Stimulated activated CD4-positive, alpha-beta T cell treated with anti-CD3 and anti-CD28 coated beads, Interleukin-4, amount 100 ng/mL, for 4 hours (primary cell): ENCODE measurements at regions not wholly inside any gene's neighbourhood (a gene's known extent, or its start where the extent isn't known, plus 50 kb on each side); places are given as distances from the start of the nearest gene placed in this dataset.
"Not testable (repeated sequence)": the region's sequence is repeated elsewhere in the genome, so short reads cannot be mapped to it uniquely, and the experiment has no call there.

Source experiments
- DNase-seq, 2 experiments: peaks; one replicate each; pipeline ENCODE4 v3.0.0-alpha.2; 2020

DNA sequence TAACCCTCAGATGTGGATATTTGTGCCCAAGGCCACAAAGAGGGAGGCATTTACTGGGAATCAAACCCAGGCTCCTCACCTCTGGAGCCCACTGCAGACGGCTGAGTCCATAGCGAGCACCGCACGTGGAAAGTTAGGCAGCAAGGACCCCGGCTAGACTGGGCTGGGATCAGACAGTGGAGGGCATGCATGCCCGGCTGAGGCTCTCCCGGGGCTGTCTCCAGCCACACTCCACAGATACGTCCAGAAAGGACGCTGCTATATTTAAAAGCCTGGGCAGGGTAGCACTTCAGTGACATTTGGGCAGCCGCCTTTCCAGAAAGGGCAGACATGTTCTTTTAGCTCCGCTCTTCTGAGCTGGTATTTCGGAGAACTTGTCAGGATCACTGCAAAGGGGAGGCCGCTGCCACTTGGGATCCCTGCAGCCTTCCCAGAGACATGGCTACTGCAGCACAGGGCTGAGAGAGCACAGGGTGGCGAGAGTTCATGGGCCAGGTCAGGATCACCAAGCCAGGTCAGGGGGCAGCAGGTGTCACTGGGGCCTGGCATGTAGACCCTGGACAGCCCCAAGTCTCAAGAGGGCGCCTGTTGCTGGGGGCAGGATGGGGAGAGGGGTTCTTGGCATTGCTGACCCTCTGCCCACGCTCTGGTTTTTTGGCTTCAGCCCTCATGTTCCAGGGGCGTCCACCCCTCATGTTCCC lies 121.7 kb downstream of the PHETA1 start:
- DNase-seq, result no peak

GRCh38 chr12:111246477-111247011 lies 122.4 kb downstream of the PHETA1 start:
- no peak for DNase-seq

GRCh38 chr12:111245701-111246476 lies 123.0 kb downstream of the PHETA1 start:
- no peak for DNase-seq

- DNase-seq, result no peak
Measured at GRCh38 chr12:111244673-111245072, 124.2 kb downstream of the PHETA1 start.

GRCh38 chr12:111242817-111243216 lies 126.1 kb downstream of the PHETA1 start:
- DNase-seq, result not testable (repeated sequence)

- no peak for DNase-seq
Measured at GRCh38 chr12:111242184-111242583, 126.7 kb downstream of the PHETA1 start.

DNA sequence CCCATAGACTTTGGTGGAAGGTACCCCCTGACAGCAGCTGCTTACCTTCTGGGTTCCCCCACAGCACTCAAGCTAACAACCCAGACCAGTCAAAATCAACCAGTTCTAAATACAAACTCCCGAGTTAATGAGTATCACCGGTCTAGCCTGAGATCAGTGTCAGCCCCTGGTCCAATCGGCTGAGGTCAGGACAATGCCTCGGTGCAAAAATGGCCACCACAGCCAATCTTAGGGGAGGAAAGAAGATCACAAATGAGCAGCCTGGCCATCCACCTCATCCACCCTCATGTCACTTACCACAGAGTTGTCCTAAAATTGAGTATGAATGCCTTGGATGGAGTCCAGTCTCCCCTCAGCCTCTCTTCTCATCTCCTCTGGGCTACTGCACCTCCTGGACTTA lies 128.5 kb downstream of the PHETA1 start:
- no peak for DNase-seq

GRCh38 chr12:111239235-111239634 lies 129.7 kb downstream of the PHETA1 start:
- no peak for DNase-seq

GRCh38 chr12:111238075-111238734 lies 130.7 kb downstream of the PHETA1 start:
- no peak for DNase-seq

DNA sequence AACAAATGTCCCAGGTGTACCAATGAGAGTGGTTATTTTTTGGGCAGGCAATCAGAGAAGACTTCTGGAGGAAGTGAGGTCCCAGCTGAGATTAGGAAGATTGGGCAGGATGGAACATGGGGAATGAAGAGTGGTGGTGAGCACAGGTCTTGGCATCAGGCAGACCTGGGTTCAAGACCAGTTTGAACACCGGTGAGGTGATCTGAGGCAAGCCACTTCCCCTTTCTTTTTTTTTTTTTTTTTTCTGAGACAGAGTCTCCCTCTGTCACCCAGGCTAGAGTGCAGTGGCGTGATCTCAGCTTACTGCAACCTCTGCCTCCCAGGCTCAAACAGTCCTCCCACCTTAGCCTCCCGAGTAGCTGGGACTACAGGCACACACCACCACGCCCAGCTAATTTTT lies 134.4 kb downstream of the PHETA1 start:
- DNase-seq, result not testable (repeated sequence)

DNA sequence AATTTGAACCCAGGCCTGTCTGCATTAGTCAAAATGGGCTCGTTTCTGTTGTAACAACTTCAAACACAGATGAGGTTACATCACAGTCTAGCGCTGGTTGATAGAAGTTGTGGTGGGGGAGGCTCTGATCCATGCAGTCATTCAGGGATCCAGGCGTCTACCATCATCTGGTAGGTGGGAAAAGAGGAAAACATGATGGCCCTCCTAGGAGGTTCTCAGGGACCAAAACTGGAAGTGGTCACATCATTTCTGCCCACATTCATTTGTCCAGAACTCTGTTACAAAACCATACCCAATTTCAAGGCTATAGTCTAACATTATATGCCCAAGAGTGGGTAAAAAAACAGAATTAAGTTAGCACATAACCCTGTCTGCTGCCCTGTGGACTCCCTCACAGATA lies 135.1 kb downstream of the PHETA1 start:
- DNase-seq, result no peak

- no peak for DNase-seq
Measured at GRCh38 chr12:111230649-111231048, 138.2 kb downstream of the PHETA1 start.

GRCh38 chr12:111228916-111229666 lies 139.8 kb downstream of the PHETA1 start:
- no peak for DNase-seq

DNA sequence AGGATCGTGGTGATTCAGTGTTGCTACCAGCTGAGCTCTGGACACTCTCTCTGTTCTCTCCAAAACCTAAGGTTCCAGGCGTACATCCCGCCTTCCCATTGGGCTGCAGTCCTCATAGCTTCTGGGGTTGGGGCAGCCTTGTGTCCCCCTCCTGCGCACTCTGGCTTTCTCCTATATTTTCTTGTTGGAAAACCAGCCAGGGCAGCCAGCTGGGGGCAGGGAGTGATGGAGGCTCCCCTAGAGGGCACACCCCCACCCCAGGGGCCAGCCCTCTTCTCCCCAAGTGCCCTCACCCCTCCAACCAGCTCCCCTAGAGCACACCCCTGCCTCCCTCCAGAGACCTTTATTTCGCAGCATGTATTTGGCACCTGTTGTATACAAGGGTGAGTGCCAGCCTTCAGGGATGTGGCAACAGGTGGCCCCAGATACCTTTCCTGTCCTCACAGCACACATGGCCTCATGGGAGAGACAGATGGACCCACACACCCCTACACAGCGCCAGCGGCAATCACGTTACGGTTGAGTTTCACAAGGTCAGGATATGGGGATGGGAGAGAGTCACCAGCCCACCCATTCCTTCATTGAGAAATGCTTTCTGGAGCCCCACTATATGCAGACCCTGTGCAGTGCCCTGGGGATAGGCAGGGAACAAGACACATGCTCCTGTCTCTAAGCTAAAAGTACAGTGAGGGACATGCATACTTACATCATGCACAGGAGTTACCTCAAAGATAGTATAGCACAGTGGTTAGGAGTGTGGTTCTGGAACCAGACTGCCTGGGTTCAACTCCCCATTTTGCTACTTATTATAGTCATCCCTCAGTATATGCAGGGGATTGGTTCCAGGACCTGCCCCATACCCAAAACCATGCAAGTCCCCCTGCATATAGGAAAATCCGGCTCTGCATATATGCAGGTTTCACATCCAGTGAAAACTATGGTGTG lies 141.1 kb downstream of the PHETA1 start:
- no peak for DNase-seq

DNA sequence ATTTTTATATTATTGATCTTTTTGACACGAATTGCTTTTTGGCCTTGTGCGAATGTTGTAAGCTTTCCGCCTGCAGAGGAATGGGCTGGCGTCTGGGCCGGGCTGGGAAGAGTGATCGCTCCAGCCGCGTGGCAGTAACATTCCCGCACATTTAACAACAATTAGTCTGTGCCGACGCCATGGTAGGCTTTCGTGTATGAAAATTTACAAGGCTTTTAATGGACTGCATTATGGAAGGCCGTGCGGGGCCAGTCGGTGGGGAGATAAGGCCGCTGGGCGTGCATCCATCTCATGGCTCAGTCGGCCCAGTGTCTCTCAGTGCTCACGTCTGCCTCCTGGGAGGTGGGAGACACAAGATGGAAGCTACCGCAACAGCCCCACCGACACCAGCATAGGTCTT lies 142.2 kb downstream of the PHETA1 start:
- no peak for DNase-seq

GRCh38 chr12:111225307-111225706 lies 143.6 kb downstream of the PHETA1 start:
- no peak for DNase-seq

DNA sequence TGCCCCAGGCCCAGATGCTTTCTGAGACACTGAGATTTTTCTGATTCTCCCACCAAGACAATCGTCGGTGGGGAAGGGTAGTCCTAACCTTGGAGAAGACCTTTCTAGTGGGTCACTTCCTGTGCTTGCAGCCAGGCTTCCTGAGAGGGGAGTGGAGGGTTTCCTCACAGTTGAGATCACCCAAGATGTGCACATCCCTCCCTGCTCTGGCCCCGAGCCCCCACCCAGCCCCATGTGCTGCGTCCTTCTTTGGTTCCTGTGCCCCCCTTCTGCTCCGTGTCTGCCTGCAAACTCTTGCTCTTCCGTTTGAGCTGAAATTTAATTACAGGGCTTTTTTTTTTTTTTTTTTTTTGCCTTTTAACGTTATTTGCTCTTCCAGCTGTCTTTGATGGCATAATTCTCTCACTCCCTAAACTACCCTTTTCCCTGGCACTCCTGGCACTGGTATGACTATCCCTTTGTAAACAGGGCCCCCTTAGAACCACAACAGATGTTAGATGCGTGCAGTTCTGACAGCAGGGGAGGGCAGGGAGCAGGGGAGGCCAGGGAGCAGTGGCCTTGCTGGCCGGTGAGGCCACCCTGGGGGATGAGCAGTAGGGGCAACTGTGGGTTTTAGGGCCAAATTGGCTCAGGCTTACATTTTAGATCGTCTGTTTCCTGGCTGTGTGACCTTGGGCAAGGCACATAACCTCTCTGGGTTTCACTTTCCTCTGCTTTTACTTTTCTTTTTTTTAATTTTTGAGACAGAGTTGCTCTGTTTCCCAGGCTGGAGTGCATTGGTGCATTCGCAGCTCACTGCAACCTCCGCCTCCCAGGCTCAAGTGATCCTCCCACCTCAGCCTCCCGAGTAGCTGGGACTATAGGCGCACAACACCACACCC lies 144.5 kb downstream of the PHETA1 start:
- DNase-seq, result no peak

- no peak for DNase-seq
Measured at GRCh38 chr12:111222523-111222922, 146.4 kb downstream of the PHETA1 start.

- no peak for DNase-seq
Measured at GRCh38 chr12:111222027-111222414, 146.9 kb downstream of the PHETA1 start.
